GM18858 (cell line): ENCODE measurements at regions not wholly inside any gene's neighbourhood (a gene's known extent, or its start where the extent isn't known, plus 50 kb on each side); places are given as distances from the start of the nearest gene placed in this dataset.
"Not testable (repeated sequence)": the region's sequence is repeated elsewhere in the genome, so short reads cannot be mapped to it uniquely, and the experiment has no call there.

Experiments used
- ATAC-seq: cut with Tn5 transposase; IDR thresholded peaks from one replicate; pipeline ENCODE4 v1.9.1; 2021; ENCODE audit not compliant: unreplicated experiment

- no peak for ATAC-seq
These were observed 602.3 kb upstream of the MMS22L start for GRCh38 chr6:97885325-97885724.

GRCh38 chr6:97885828-97886227, 602.8 kb upstream of the MMS22L start:
- ATAC-seq: no peak

- no peak for ATAC-seq
These were observed 618.5 kb upstream of the MMS22L start for GRCh38 chr6:97901531-97901930.

- ATAC-seq: no peak
These were observed 626.4 kb upstream of the MMS22L start for GRCh38 chr6:97909380-97909779.

GRCh38 chr6:97913721-97914120, 630.7 kb upstream of the MMS22L start:
- no peak for ATAC-seq

- ATAC-seq: no peak
These were observed 631.9 kb upstream of the MMS22L start for GRCh38 chr6:97914912-97915311.

- ATAC-seq: no peak
These were observed 632.5 kb upstream of the MMS22L start for GRCh38 chr6:97915537-97915936.

GRCh38 chr6:97917369-97917768, 634.4 kb upstream of the MMS22L start:
- no peak for ATAC-seq

- no peak for ATAC-seq
These were observed 636.0 kb upstream of the MMS22L start for GRCh38 chr6:97919046-97919445.

GRCh38 chr6:97919631-97920030, 636.6 kb upstream of the MMS22L start:
- ATAC-seq: no peak

GRCh38 chr6:97923249-97923648, 640.2 kb upstream of the MMS22L start:
- no peak for ATAC-seq

- ATAC-seq: no peak
These were observed 642.5 kb upstream of the MMS22L start for GRCh38 chr6:97925504-97925903.

GRCh38 chr6:97939440-97940168, 656.6 kb upstream of the MMS22L start:
- ATAC-seq: no peak

GRCh38 chr6:97947841-97948240, 664.8 kb upstream of the MMS22L start:
- no peak for ATAC-seq

GRCh38 chr6:97958134-97958533, 675.1 kb upstream of the MMS22L start:
- no peak for ATAC-seq

- no peak for ATAC-seq
These were observed 680.2 kb upstream of the MMS22L start for GRCh38 chr6:97963193-97963592.

- no peak for ATAC-seq
These were observed 686.0 kb upstream of the MMS22L start for GRCh38 chr6:97969065-97969464.

GRCh38 chr6:97977084-97977483, 694.1 kb upstream of the MMS22L start:
- ATAC-seq: no peak

GRCh38 chr6:97978855-97979271, 695.8 kb upstream of the MMS22L start:
- no peak for ATAC-seq

GRCh38 chr6:97979285-97979684, 696.3 kb upstream of the MMS22L start:
- not testable (repeated sequence) for ATAC-seq

GRCh38 chr6:97989451-97989850, 706.4 kb upstream of the MMS22L start:
- ATAC-seq: no peak

- no peak for ATAC-seq
These were observed 712.1 kb upstream of the MMS22L start for GRCh38 chr6:97995158-97995557.

GRCh38 chr6:98002678-98003077, 719.7 kb upstream of the MMS22L start:
- ATAC-seq: no peak
